HEK293 (cell line): ENCODE measurements at regions not wholly inside any gene's neighbourhood (a gene's known extent, or its start where the extent isn't known, plus 50 kb on each side); places are given as distances from the start of the nearest gene placed in this dataset.
"Not testable (repeated sequence)": the region's sequence is repeated elsewhere in the genome, so short reads cannot be mapped to it uniquely, and the experiment has no call there.

ENCODE experiments used
- HOXD13 ChIP-seq: sonication (generic); formaldehyde crosslinking; IDR thresholded peaks from 2 replicates; pipeline ENCODE4 v1.8.0; 2022; ENCODE audit warnings: missing genetic modification reagents, borderline replicate concordance
- MYNN ChIP-seq: fragments of 450-650 bp; formaldehyde crosslinking; IDR thresholded peaks from 2 replicates; pipeline ENCODE4 v1.5.1; 2016; ENCODE audit warnings: missing biosample characterization, missing genetic modification characterization, borderline replicate concordance
- ZBTB8A ChIP-seq: fragments of 450-650 bp; formaldehyde crosslinking; IDR thresholded peaks from 2 replicates; pipeline ENCODE4 v1.5.1; 2016; ENCODE audit warnings: missing biosample characterization, missing genetic modification characterization
- ZFP37 ChIP-seq: fragments of 450-650 bp; formaldehyde crosslinking; IDR thresholded peaks from 2 replicates; pipeline ENCODE4 v1.5.1; 2016; ENCODE audit warnings: missing biosample characterization, missing genetic modification characterization
- ZFP69B ChIP-seq: fragments of 450-650 bp; formaldehyde crosslinking; IDR thresholded peaks from 2 replicates; pipeline ENCODE4 v1.5.1; 2016; ENCODE audit warnings: missing biosample characterization, missing genetic modification characterization
- ZNF138 ChIP-seq: fragments of 450-650 bp; formaldehyde crosslinking; IDR thresholded peaks from 2 replicates; pipeline ENCODE4 v1.5.1; 2016; ENCODE audit warnings: missing biosample characterization, missing genetic modification characterization, borderline replicate concordance
- ZNF274 ChIP-seq, 2 experiments: fragments of 200-500 bp in 1 of 2; fragments of 450-650 bp in 1 of 2; sonication (Bioruptor generic) in 1 of 2; formaldehyde crosslinking in 1 of 2; IDR thresholded peaks; 2 replicates each; pipeline versions ENCODE4 v1.5.1 to v1.6.1; 2014 to 2016; ENCODE audit warnings: borderline replicate concordance in 1 of 2, inconsistent platforms in 1 of 2, low read length in 1 of 2, missing biosample characterization in 1 of 2, missing genetic modification characterization in 1 of 2
- ZNF37A ChIP-seq: fragments of 450-650 bp; IDR thresholded peaks from 2 replicates; pipeline ENCODE4 v1.5.1; 2018; ENCODE audit warnings: missing biosample characterization, missing genetic modification characterization
- ZNF416 ChIP-seq: fragments of 450-650 bp; formaldehyde crosslinking; IDR thresholded peaks from 2 replicates; pipeline ENCODE4 v1.5.1; 2016; ENCODE audit warnings: missing biosample characterization, missing genetic modification characterization
- TF ChIP-seq, protein P1 (sequence below): fragments of 450-650 bp; formaldehyde crosslinking; IDR thresholded peaks from 2 replicates; pipeline ENCODE4 v1.5.1; 2016; ENCODE audit warnings: missing biosample characterization, missing genetic modification characterization

DNA sequence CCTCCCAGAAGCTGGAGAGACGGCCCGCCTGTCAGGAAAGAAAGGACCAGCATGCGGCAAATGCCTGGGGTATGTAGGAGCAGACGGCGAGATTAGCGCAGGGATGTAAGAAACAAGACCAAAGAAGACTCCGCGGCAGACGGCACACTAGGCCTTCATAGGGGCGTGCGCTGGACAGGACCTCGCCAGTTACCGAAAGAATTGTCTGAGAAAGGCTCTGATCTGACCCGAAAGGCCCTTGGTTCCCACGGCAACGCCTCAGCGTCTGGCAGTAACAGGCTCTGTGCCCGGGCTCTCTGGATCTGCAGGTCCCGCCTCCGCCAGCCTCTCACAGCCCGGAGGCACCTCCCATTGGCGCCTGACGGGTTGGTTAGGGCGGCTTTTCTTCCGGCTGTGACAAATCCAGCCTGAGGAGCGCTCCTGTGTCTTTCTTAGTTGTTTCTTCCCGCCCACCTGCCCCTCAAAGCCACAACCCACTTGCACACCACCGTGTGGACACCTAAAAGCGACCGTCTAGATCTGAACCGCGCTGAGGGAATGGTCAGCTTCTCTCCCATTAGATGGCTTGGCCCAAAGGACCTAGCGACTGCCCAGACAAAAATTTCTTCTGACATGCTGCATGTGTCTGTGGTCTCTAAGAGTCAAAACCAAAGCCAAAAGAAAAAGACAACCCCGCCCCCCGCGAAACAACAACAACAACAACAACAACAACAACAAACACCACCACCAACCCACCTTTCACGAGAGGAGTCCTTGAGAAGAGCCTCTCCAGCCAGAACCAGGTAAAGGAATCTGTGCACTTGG, 58.2 kb upstream of the ZNF527 start:
- TF ChIP-seq MYNN; ZNF416; ZFP69B (tag by site-specific recombination); ZNF138 (tag by site-specific recombination); ZBTB8A (tag by site-specific recombination); HOXD13 (CRISPR knock-in tag); ZNF37A (tag by site-specific recombination); ZNF274 (IDR thresholded peaks at IDR 0.05; ENCODE audit: low read length); ZNF274 (tag by site-specific recombination; IDR thresholded peaks at IDR 0.05; ENCODE audit: borderline replicate concordance); ZFP37 (tag by site-specific recombination): not testable (repeated sequence)
- TF ChIP-seq, protein P1, sequence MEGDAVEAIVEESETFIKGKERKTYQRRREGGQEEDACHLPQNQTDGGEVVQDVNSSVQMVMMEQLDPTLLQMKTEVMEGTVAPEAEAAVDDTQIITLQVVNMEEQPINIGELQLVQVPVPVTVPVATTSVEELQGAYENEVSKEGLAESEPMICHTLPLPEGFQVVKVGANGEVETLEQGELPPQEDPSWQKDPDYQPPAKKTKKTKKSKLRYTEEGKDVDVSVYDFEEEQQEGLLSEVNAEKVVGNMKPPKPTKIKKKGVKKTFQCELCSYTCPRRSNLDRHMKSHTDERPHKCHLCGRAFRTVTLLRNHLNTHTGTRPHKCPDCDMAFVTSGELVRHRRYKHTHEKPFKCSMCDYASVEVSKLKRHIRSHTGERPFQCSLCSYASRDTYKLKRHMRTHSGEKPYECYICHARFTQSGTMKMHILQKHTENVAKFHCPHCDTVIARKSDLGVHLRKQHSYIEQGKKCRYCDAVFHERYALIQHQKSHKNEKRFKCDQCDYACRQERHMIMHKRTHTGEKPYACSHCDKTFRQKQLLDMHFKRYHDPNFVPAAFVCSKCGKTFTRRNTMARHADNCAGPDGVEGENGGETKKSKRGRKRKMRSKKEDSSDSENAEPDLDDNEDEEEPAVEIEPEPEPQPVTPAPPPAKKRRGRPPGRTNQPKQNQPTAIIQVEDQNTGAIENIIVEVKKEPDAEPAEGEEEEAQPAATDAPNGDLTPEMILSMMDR (tag by site-specific recombination), result not testable (repeated sequence)
